Upper lobe of left lung (tissue), 4 donors: ENCODE measurements at regions not wholly inside any gene's neighbourhood (a gene's known extent, or its start where the extent isn't known, plus 50 kb on each side); places are given as distances from the start of the nearest gene placed in this dataset.

Experiments
- EP300 ChIP-seq, 4 donors: sonication (generic); formaldehyde crosslinking; IDR thresholded peaks; one replicate each; pipeline ENCODE4 v1.5.1; 2017; ENCODE audit warnings: antibody characterized with exemption in 4 of 4, control low read depth in 2 of 4
- POLR2A ChIP-seq, 4 donors: fragments of 450-650 bp; IDR thresholded peaks; one replicate each; pipeline ENCODE4 v1.5.1; 2016 to 2017; ENCODE audit warnings: antibody characterized with exemption in 4 of 4, mild to moderate bottlenecking in 2 of 4
- POLR2AphosphoS5 ChIP-seq, 2 donors: sonication (generic); formaldehyde crosslinking; IDR thresholded peaks; one replicate each; pipeline ENCODE4 v1.5.1; 2017; ENCODE audit warnings: antibody characterized with exemption in 2 of 2
- TF ChIP-seq, protein P1 (sequence below), 6 experiments: fragments of 450-650 bp in 4 of 6; fragments of 200-600 bp in 2 of 6; sonication (generic) in 2 of 6; IDR thresholded peaks; one replicate each; pipeline ENCODE4 v1.5.1; 2016 to 2019; ENCODE audit warnings: antibody characterized with exemption in 6 of 6

DNA sequence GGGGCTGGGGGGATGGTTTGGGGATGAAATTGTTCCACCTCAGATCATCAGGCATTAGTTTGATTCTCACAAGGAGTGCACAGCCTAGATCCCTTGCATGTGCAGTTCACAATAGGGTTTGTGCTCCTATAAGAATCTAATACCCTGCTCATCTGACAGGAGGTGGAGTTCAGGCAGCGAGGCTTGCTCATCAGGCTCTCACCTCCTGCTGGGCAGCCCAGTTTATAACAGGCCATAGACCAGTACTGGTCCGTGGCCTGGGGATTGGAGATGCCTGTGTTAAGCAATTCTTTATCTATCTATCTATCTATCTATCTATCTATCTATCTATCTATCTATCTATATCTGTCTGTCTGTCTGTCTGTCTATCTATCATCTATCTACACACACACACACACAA, 525.3 kb upstream of the DAB1 start:
- TF ChIP-seq, protein P1, sequence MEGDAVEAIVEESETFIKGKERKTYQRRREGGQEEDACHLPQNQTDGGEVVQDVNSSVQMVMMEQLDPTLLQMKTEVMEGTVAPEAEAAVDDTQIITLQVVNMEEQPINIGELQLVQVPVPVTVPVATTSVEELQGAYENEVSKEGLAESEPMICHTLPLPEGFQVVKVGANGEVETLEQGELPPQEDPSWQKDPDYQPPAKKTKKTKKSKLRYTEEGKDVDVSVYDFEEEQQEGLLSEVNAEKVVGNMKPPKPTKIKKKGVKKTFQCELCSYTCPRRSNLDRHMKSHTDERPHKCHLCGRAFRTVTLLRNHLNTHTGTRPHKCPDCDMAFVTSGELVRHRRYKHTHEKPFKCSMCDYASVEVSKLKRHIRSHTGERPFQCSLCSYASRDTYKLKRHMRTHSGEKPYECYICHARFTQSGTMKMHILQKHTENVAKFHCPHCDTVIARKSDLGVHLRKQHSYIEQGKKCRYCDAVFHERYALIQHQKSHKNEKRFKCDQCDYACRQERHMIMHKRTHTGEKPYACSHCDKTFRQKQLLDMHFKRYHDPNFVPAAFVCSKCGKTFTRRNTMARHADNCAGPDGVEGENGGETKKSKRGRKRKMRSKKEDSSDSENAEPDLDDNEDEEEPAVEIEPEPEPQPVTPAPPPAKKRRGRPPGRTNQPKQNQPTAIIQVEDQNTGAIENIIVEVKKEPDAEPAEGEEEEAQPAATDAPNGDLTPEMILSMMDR (IDR thresholded peaks at IDR 0.05): no peak
- no peak for TF ChIP-seq POLR2A (IDR thresholded peaks at IDR 0.05)
- TF ChIP-seq POLR2AphosphoS5 (IDR thresholded peaks at IDR 0.05): no peak
- no peak for TF ChIP-seq EP300 (IDR thresholded peaks at IDR 0.05)
